GM12875 (cell line): ENCODE measurements at regions not wholly inside any gene's neighbourhood (a gene's known extent, or its start where the extent isn't known, plus 50 kb on each side); places are given as distances from the start of the nearest gene placed in this dataset.

Experiments
- H3K4me3 ChIP-seq: one replicate; pipeline ENCODE4 v1.5.1; 2011; ENCODE audit warnings: low read depth, low read length, control low read depth
- TF ChIP-seq, protein P1 (sequence below): IDR thresholded peaks from 2 replicates; pipeline ENCODE4 v1.5.1; 2011; ENCODE audit warnings: low read depth, mild to moderate bottlenecking, control low read depth, inconsistent platforms, low read length, moderate library complexity, borderline replicate concordance; ENCODE audit not compliant: insufficient read depth

GRCh38 chr13:68988176-68988575 lies 1119.5 kb upstream of the ATXN8OS start:
- no peak overlapping the region for H3K4me3 ChIP-seq
- TF ChIP-seq, protein P1, sequence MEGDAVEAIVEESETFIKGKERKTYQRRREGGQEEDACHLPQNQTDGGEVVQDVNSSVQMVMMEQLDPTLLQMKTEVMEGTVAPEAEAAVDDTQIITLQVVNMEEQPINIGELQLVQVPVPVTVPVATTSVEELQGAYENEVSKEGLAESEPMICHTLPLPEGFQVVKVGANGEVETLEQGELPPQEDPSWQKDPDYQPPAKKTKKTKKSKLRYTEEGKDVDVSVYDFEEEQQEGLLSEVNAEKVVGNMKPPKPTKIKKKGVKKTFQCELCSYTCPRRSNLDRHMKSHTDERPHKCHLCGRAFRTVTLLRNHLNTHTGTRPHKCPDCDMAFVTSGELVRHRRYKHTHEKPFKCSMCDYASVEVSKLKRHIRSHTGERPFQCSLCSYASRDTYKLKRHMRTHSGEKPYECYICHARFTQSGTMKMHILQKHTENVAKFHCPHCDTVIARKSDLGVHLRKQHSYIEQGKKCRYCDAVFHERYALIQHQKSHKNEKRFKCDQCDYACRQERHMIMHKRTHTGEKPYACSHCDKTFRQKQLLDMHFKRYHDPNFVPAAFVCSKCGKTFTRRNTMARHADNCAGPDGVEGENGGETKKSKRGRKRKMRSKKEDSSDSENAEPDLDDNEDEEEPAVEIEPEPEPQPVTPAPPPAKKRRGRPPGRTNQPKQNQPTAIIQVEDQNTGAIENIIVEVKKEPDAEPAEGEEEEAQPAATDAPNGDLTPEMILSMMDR: no peak

GRCh38 chr13:68987585-68987984 lies 1120.0 kb upstream of the ATXN8OS start:
- H3K4me3 ChIP-seq: no peak overlapping the region
- TF ChIP-seq, protein P1: no peak

DNA sequence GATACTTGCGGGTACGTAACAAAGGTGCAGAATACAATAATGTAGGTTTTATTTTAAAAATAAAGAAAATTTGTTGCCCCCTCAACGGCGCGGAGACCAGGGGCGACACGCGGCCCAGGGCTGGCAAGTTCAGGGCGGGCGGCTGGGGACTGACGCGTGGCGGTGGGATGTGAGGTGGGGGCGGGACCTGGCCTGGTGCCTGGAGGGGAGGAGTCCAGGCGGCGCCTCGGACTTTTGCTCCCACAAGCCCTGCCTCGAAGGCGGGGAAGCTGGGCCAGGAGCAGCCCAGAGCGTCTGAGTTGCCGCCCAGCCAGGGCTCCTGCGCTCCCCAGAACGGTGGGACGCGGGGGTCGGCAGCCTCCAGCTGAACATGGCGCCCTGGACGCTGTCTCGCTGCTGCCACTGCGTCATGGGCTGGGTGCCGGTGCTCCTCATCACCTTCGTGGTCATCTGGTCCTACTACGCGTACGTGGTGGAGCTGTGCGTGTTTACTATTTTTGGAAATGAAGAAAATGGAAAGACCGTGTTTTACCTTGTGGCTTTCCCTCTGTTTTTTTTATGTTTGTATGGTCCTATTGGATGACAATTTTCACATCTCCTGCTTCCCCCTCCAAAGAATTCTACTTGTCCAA lies 1122.8 kb upstream of the ATXN8OS start:
- TF ChIP-seq, protein P1: no peak
- no peak overlapping the region for H3K4me3 ChIP-seq

DNA sequence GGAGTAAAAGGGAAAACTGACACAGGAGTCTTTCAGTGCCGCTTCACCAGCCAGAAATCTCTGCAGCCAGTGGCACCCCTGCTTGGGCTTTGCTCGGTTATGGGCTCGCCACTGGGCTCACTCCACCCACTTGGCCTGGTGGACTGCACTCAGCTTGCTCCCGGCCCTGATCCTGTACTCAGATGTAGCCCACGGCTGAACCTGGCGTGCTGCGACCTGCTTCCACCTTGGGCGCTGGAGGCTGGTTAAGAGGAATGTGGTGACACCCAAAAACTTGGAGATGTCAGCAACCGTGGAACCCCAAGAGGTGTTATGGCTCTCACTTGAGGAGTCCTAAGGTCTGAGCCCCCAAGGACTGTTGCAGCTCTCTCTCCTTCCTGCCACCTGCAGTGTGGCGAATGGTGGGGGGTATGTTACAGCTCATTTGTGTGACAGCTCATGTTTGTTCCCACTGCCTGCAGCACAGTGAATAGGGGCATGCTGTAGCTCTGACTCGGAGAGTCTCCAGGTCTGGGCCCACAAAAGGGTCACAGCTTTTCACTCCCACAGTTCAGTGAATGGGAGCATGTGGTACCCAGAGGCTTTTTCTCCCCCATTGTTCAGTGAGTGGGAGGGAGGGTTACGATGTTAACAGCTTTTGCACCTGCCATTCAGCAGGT lies 1124.5 kb upstream of the ATXN8OS start:
- H3K4me3 ChIP-seq: no peak overlapping the region
- TF ChIP-seq, protein P1: no peak

DNA sequence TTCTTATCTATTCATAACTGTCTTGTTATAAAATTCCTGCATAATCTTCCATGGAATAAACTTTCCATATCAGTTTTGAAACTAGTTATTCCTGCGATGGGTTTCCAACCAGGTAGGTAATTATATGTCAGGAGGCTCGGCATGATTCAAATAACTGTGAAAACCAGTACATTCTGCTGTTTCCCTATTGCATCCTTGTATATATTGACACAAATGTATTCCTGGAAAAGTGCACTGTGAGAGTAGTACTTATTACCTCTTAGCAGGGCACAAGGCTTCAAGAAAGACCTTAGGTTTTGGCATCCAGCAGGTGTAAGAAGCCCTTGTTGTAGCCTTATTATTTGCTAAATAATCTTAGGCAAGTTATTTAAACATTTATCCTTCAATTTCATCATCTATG lies 1131.3 kb upstream of the ATXN8OS start:
- no peak overlapping the region for H3K4me3 ChIP-seq
- TF ChIP-seq, protein P1: no peak

GRCh38 chr13:68970532-68970931 lies 1137.1 kb upstream of the ATXN8OS start:
- H3K4me3 ChIP-seq: no peak overlapping the region
- TF ChIP-seq, protein P1: no peak

DNA sequence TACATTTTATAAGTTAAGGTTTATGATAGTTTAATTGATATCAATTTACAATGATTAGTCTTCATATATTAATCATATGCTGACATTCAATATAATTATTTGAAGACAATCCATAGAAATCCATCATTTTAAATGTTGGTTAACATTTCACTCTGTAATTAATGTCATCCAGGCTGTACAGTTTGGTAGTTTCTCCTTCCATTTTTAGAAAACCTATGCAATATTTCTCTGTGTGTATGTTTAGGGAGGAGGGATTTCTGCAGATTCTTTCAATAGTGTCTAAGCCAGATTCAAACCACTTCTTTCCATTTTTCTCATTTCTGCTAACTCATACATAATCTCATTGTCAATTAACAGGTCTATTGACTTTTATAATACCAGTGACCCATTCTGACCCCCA lies 1159.0 kb upstream of the ATXN8OS start:
- TF ChIP-seq, protein P1: no peak
- H3K4me3 ChIP-seq: no peak overlapping the region
